ENCODE measurements at regions not wholly inside any gene's neighbourhood (a gene's known extent, or its start where the extent isn't known, plus 50 kb on each side); places are given as distances from the start of the nearest gene placed in this dataset.

- no peak for TF ChIP-seq CTCF (IDR thresholded peaks at IDR 0.05)
- TF ChIP-seq EZH2phosphoT487 (IDR thresholded peaks at IDR 0.05): no peak
- no peak for TF ChIP-seq EZH2 (IDR thresholded peaks at IDR 0.05)
Observed at GRCh38 chr11:104476454-104476853, 312.5 kb upstream of the PDGFD start.
